SU-DHL-6 (cell line): ENCODE measurements at regions not wholly inside any gene's neighbourhood (a gene's known extent, or its start where the extent isn't known, plus 50 kb on each side); places are given as distances from the start of the nearest gene placed in this dataset.

Experiments
- H2AFZ ChIP-seq: fragments of 200-600 bp; sonication (generic); 2 replicates; pipeline ENCODE4 v1.6.1; 2014; ENCODE audit warnings: low read depth, mild to moderate bottlenecking, moderate library complexity, mixed read lengths, antibody characterized with exemption, low read length; ENCODE audit not compliant: severe bottlenecking
- H3F3A ChIP-seq: fragments of 200-600 bp; shearing (Covaris generic); 2 replicates; pipeline ENCODE4 v1.6.0; 2016; ENCODE audit warnings: antibody characterized with exemption, mild to moderate bottlenecking; ENCODE audit not compliant: insufficient read depth
- H3K27ac ChIP-seq: fragments of 200-600 bp; sonication (generic); 2 replicates; pipeline ENCODE4 v1.5.1; 2016; ENCODE audit warnings: low read depth, mild to moderate bottlenecking, low read length, moderate library complexity, mixed read lengths
- H3K27me3 ChIP-seq: fragments of 200-600 bp; sonication (generic), shearing (Covaris generic); 2 replicates; pipeline ENCODE4 v1.6.0; 2014; ENCODE audit warnings: mild to moderate bottlenecking, low read length
- H3K36me3 ChIP-seq: fragments of 200-600 bp; sonication (generic); 2 replicates; pipeline ENCODE4 v1.6.1; 2014; ENCODE audit warnings: mild to moderate bottlenecking, low read length, mixed read lengths
- H3K4me2 ChIP-seq: fragments of 300-600, 200-600 bp; shearing (Covaris generic), sonication (generic); 2 replicates; pipeline ENCODE4 v1.6.0; 2014; ENCODE audit warnings: low read length, low read depth, mild to moderate bottlenecking; ENCODE audit not compliant: poor library complexity, severe bottlenecking
- H3K4me3 ChIP-seq: fragments of 200-600 bp; sonication (generic); 2 replicates; pipeline ENCODE4 v1.5.1; 2014; ENCODE audit warnings: antibody characterized with exemption, low read length, mild to moderate bottlenecking, mixed read lengths; ENCODE audit not compliant: insufficient read depth, poor library complexity, severe bottlenecking
- H3K79me2 ChIP-seq: fragments of 200-600 bp; sonication (generic); 2 replicates; pipeline ENCODE4 v1.6.1; 2014; ENCODE audit warnings: mild to moderate bottlenecking, low read length, moderate library complexity; ENCODE audit not compliant: insufficient read depth
- H3K9ac ChIP-seq: fragments of 200-600 bp; sonication (generic); 2 replicates; pipeline ENCODE4 v1.7.0; 2014; ENCODE audit warnings: mild to moderate bottlenecking, low read length
- H3K9me2 ChIP-seq: fragments of 200-600 bp; sonication (generic); replicated peaks from 2 replicates; pipeline ENCODE4 v1.6.1; 2014; ENCODE audit warnings: low read length; ENCODE audit not compliant: insufficient read depth
- H3K9me3 ChIP-seq: fragments of 200-600 bp; sonication (generic); 2 replicates; pipeline ENCODE4 v1.6.1; 2014; ENCODE audit warnings: low read length, mixed read lengths; ENCODE audit not compliant: insufficient read depth
- H4K20me1 ChIP-seq: fragments of 200-600 bp; sonication (generic); 2 replicates; pipeline ENCODE4 v1.6.1; 2014; ENCODE audit warnings: low read depth, mild to moderate bottlenecking, antibody characterized with exemption, low read length, moderate library complexity, mixed read lengths
- EZH2phosphoT487 ChIP-seq: fragments of 200-600 bp; sonication (generic), shearing (Covaris generic); conservative IDR thresholded peaks from 2 replicates; pipeline ENCODE4 v1.6.1; 2018; ENCODE audit warnings: mild to moderate bottlenecking, antibody characterized with exemption, low read length, moderate library complexity, mixed read lengths
- TF ChIP-seq, protein P1 (sequence below): fragments of 200-600 bp; sonication (generic); IDR thresholded peaks from one replicate; pipeline ENCODE4 v1.5.1; 2017; ENCODE audit warnings: antibody characterized with exemption, mild to moderate bottlenecking, low read length, moderate library complexity; ENCODE audit not compliant: insufficient read depth, poor library complexity, severe bottlenecking

DNA sequence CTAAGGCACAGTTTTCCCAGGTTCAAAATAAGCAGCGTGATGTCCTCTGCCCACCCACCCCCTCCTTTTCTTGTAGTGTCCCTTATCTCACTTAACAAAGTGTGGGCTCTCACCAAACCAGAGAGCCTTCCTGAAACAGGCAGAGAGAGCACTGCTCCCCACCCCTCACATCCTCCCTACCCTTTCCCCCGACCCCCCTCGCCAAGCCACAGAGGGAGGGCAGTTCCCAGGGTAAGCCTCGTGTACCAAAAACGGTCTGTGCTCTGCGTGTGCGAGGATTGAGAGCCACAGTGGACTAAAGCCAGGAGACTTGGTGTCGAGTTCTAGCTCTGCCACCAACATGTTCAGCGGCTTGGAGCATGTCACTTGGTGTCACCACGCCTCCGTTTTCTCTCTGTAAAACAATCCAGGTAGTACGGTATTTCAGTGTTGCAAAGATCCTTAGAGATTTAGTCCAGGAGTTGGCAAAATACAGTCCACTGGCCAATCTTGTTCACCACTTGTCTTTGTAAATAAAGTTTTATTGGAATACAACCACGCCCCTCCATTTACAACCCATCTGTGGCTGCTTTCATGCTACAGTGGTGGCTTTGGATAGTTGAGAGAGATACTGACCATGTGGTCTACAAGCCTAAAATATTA lies 249.9 kb downstream of the OPA1 start:
- no peak overlapping the region for H2AFZ ChIP-seq
- H3K4me3 ChIP-seq = no peak overlapping the region

DNA sequence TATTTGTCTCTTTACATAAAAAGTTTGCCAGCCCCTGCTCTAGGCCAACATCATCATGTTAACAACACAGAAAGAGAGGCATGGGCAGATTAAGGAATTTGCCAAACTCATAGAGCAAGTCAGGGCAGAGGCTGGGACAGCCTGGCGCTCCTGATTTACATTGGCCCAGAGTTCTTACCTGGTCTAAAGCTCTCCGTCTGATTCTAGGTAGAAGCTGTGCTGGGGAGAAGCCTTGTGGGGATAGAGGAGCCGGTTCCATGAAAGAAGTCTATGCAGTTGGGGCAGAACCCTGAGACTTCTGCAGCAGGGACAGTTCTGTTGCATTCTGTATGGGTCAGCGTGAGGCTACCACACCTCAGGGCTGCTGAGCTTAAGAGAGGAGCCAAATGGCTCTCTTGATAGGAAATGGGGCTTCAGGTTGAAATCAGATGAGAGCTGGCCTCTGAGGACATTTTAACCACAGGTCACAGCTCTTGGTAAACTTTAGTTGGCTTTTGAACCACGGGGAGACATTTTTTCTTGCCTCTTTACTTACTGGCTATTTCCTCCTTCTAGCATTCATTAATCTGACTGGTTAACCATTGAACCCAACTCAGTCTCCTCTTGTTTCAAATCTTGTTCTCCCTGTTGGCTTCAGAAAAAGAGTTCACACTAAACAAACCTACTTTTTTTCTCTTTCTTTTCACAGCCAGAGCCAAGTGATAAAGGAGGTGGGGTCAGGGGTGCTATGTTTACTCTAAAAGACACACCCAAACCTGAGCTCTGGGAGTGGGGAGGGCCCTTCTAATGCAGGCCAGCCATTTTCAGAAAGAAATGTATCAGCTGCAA lies 250.7 kb downstream of the OPA1 start:
- Histone ChIP-seq H3K9me3 (no peaks in the 10 kb centered on the region), H3F3A (no peaks in the 10 kb centered on the region), H3K9me2 (no peaks in the 10 kb centered on the region), H3K79me2 (no peaks in the 10 kb centered on the region), H3K27me3 (no peaks in the 10 kb centered on the region), H2AFZ (no peak overlapping the region), H3K4me2 (no peak overlapping the region), H3K9ac (no peak overlapping the region), H4K20me1 (no peaks in the 10 kb centered on the region), H3K27ac (no peak overlapping the region), H3K4me3 (no peak overlapping the region), H3K36me3 (no peaks in the 10 kb centered on the region)
- no peak for TF ChIP-seq EZH2phosphoT487
- TF ChIP-seq, protein P1, sequence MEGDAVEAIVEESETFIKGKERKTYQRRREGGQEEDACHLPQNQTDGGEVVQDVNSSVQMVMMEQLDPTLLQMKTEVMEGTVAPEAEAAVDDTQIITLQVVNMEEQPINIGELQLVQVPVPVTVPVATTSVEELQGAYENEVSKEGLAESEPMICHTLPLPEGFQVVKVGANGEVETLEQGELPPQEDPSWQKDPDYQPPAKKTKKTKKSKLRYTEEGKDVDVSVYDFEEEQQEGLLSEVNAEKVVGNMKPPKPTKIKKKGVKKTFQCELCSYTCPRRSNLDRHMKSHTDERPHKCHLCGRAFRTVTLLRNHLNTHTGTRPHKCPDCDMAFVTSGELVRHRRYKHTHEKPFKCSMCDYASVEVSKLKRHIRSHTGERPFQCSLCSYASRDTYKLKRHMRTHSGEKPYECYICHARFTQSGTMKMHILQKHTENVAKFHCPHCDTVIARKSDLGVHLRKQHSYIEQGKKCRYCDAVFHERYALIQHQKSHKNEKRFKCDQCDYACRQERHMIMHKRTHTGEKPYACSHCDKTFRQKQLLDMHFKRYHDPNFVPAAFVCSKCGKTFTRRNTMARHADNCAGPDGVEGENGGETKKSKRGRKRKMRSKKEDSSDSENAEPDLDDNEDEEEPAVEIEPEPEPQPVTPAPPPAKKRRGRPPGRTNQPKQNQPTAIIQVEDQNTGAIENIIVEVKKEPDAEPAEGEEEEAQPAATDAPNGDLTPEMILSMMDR = no peak

More for the DNA sequence above, 249.9 kb downstream of the OPA1 start:
- no peaks in the 10 kb centered on the region for H3K9me3 ChIP-seq
- no peak overlapping the region for H3K27ac ChIP-seq
- no peak overlapping the region for H3K9ac ChIP-seq
- H3K9me2 ChIP-seq = no peaks in the 10 kb centered on the region
- H3F3A ChIP-seq = no peaks in the 10 kb centered on the region
- no peaks in the 10 kb centered on the region for H3K27me3 ChIP-seq
- no peaks in the 10 kb centered on the region for H4K20me1 ChIP-seq
- TF ChIP-seq EZH2phosphoT487 = no peak
- TF ChIP-seq, protein P1 = no peak
- no peak overlapping the region for H3K4me2 ChIP-seq
- H3K36me3 ChIP-seq = no peaks in the 10 kb centered on the region
- no peaks in the 10 kb centered on the region for H3K79me2 ChIP-seq

DNA sequence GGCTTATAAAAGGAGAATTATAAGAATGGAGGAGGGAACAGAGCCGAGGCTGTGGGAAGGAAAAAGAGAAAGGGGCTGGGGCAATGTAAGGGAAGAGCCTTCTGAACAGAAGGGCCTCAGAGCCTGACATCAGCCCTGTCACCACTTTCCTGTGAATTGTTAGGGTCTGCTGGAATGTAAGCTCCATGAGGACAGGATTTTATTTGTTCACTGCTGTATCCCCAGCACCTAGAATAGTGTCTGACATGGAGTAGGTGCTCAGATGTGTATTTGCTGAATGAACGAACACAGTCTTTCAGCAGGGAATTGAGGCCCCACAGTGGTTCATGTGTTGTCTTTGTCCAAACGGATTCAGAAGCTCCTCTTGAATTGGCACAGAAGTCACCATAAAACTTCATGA lies 251.5 kb downstream of the OPA1 start:
- H3K9me2 ChIP-seq = no peaks in the 10 kb centered on the region
- no peak overlapping the region for H2AFZ ChIP-seq
- no peak overlapping the region for H3K4me2 ChIP-seq
- no peak overlapping the region for H3K27ac ChIP-seq
- H3F3A ChIP-seq = no peaks in the 10 kb centered on the region
- H3K9me3 ChIP-seq = no peaks in the 10 kb centered on the region
- H4K20me1 ChIP-seq = no peaks in the 10 kb centered on the region
- H3K27me3 ChIP-seq = no peaks in the 10 kb centered on the region
- H3K36me3 ChIP-seq = no peaks in the 10 kb centered on the region
- TF ChIP-seq, protein P1 = no peak
- TF ChIP-seq EZH2phosphoT487 = no peak
- H3K4me3 ChIP-seq = no peak overlapping the region
- no peaks in the 10 kb centered on the region for H3K79me2 ChIP-seq
- H3K9ac ChIP-seq = no peak overlapping the region
